ENCODE measurements at regions not wholly inside any gene's neighbourhood (a gene's known extent, or its start where the extent isn't known, plus 50 kb on each side); places are given as distances from the start of the nearest gene placed in this dataset.

DNA sequence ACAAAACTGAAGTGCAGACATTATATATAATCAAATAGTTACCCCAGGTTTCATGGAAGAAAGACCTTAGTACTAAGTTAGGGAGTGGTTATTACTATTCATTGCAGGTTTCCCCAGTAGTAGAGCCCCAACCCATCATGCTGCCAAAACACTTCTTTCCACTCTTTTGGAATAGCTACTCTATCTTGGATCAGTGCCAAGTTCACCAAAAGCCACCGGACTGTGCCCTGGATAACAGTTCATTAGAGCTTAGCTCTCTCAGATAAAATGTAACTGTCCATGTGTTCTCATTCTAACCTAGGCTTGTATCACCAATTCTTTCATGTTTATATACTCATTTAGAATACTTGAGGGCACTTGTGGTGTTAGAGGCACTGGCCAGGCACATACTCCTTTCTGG, 540.1 kb upstream of the C16orf82 start:
- POLR2A ChIA-PET = no interaction called here
- no peak for DNase-seq (ENCODE audit: unreplicated experiment)
- no peaks in the 10 kb centered on the region for H3K27me3 Mint-ChIP-seq (ENCODE audit: insufficient read depth, unreplicated experiment)
- BruUV-seq (replicated peaks) = no TSS peak
- TF ChIP-seq, protein P1, sequence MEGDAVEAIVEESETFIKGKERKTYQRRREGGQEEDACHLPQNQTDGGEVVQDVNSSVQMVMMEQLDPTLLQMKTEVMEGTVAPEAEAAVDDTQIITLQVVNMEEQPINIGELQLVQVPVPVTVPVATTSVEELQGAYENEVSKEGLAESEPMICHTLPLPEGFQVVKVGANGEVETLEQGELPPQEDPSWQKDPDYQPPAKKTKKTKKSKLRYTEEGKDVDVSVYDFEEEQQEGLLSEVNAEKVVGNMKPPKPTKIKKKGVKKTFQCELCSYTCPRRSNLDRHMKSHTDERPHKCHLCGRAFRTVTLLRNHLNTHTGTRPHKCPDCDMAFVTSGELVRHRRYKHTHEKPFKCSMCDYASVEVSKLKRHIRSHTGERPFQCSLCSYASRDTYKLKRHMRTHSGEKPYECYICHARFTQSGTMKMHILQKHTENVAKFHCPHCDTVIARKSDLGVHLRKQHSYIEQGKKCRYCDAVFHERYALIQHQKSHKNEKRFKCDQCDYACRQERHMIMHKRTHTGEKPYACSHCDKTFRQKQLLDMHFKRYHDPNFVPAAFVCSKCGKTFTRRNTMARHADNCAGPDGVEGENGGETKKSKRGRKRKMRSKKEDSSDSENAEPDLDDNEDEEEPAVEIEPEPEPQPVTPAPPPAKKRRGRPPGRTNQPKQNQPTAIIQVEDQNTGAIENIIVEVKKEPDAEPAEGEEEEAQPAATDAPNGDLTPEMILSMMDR (IDR thresholded peaks at IDR 0.05; ENCODE audit: unreplicated experiment) = no peak
- no peaks in the 10 kb centered on the region for H3K4me1 Mint-ChIP-seq (ENCODE audit: insufficient read depth, unreplicated experiment)
- peaks cover 12% of the 10 kb centered on the region for H3K9me3 Mint-ChIP-seq (ENCODE audit: unreplicated experiment)
- no peak overlapping the region for H3K4me3 Mint-ChIP-seq (ENCODE audit: unreplicated experiment)
- intact Hi-C loops (cut with micrococcal nuclease) = no loop called here
- CTCF ChIA-PET = no interaction called here
- no peaks in the 10 kb centered on the region for H3K36me3 Mint-ChIP-seq (ENCODE audit: insufficient read depth, unreplicated experiment)
- H3K27ac Mint-ChIP-seq (ENCODE audit: low read depth, unreplicated experiment) = no peak overlapping the region

DNA sequence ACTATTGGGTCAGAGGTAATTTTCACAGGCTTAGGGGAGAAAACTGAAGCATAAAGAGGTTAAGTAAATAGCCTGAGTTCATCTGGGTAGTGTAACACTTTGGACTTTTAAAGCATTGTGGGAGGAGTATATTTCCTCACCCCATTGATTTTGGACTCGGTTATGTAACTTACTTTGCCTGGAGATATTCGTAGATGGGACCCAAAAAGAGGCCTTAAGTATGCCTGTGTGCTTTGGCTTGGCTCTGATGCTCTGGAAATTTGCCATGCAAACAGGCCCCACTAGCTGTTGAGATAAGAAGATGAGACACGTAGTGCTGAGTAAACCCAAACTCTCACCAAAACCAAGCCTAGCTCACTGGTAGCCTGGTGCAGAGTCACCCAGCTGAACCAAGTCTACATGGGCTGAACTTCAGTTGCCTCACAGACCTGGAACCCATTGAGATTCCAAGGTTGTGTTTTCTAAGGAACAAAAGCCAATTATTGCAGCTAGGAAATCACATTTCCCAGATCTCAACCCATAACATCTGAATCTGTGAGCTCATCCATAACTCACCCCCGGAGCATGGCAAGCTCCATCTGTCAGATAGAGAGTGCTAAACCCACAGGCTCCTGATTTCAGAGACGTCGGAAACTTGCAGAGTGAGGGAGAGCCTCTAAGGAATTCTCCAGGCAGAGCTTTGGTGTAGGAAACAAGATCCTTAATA, 536.0 kb upstream of the C16orf82 start:
- ChIA-PET CTCF (no interaction called here), POLR2A (interaction anchor here (0.7 kb wide), 1 partner anchor 1227 kb away, joined by 3 read pairs; no protein-coding TSS in a partner anchor)
- DNase-seq (ENCODE audit: unreplicated experiment) = no peak
- TF ChIP-seq, protein P1 (IDR thresholded peaks at IDR 0.05; ENCODE audit: unreplicated experiment) = no peak
- Mint-ChIP-seq H3K4me3 (ENCODE audit: unreplicated experiment) (no peak overlapping the region), H3K4me1 (ENCODE audit: insufficient read depth, unreplicated experiment) (no peaks in the 10 kb centered on the region), H3K36me3 (ENCODE audit: insufficient read depth, unreplicated experiment) (no peaks in the 10 kb centered on the region), H3K27me3 (ENCODE audit: insufficient read depth, unreplicated experiment) (no peaks in the 10 kb centered on the region), H3K9me3 (ENCODE audit: unreplicated experiment) (peaks cover 32% of the 10 kb centered on the region), H3K27ac (ENCODE audit: low read depth, unreplicated experiment) (no peak overlapping the region)
- no TSS peak for BruUV-seq (replicated peaks)
- intact Hi-C loops (cut with micrococcal nuclease) = no loop called here

- no peak overlapping the region for H3K27ac Mint-ChIP-seq (ENCODE audit: low read depth, unreplicated experiment)
- peaks cover 26% of the 10 kb centered on the region for H3K9me3 Mint-ChIP-seq (ENCODE audit: unreplicated experiment)
- H3K4me1 Mint-ChIP-seq (ENCODE audit: insufficient read depth, unreplicated experiment) = no peaks in the 10 kb centered on the region
- intact Hi-C loops (cut with micrococcal nuclease) = no loop called here
- H3K27me3 Mint-ChIP-seq (ENCODE audit: insufficient read depth, unreplicated experiment) = no peaks in the 10 kb centered on the region
- no peak overlapping the region for H3K4me3 Mint-ChIP-seq (ENCODE audit: unreplicated experiment)
- ChIA-PET POLR2A (no interaction called here), CTCF (no interaction called here)
- no peaks in the 10 kb centered on the region for H3K36me3 Mint-ChIP-seq (ENCODE audit: insufficient read depth, unreplicated experiment)
- TF ChIP-seq, protein P1 (IDR thresholded peaks at IDR 0.05; ENCODE audit: unreplicated experiment) = no peak
- no TSS peak for BruUV-seq (replicated peaks)
- DNase-seq (ENCODE audit: unreplicated experiment) = no peak
Observed at GRCh38 chr16:26531290-26531730, 535.4 kb upstream of the C16orf82 start.

DNA sequence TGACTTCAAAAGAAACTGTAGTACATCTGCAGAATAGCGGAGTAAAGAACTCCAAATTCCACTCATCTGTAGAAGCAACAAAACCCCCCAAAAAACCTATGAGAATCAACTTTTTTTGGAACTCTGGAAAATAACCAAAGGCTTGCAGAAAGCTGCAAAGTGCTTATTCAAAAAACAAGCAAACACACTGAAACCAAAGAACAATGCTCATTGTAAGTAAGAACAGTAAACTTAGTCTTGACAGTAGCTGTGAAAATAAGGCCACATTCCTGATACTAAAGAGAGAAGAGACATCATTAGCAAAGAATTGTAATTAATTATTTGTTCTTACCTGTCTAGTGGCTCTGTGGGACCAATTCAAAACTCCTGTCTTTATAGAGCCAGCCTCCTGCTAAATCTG, 534.3 kb upstream of the C16orf82 start:
- Mint-ChIP-seq H3K4me1 (ENCODE audit: insufficient read depth, unreplicated experiment) (no peaks in the 10 kb centered on the region), H3K9me3 (ENCODE audit: unreplicated experiment) (peaks cover 27% of the 10 kb centered on the region), H3K4me3 (ENCODE audit: unreplicated experiment) (no peak overlapping the region), H3K36me3 (ENCODE audit: insufficient read depth, unreplicated experiment) (no peaks in the 10 kb centered on the region), H3K27ac (ENCODE audit: low read depth, unreplicated experiment) (no peak overlapping the region), H3K27me3 (ENCODE audit: insufficient read depth, unreplicated experiment) (no peaks in the 10 kb centered on the region)
- CTCF ChIA-PET = no interaction called here
- TF ChIP-seq, protein P1 (IDR thresholded peaks at IDR 0.05; ENCODE audit: unreplicated experiment) = no peak
- no peak for DNase-seq (ENCODE audit: unreplicated experiment)
- intact Hi-C loops (cut with micrococcal nuclease) = no loop called here
- POLR2A ChIA-PET = no interaction called here
- no TSS peak for BruUV-seq (replicated peaks)

Measured in MCF 10A (cell line).